HAP-1 (cell line): ENCODE measurements at regions not wholly inside any gene's neighbourhood (a gene's known extent, or its start where the extent isn't known, plus 50 kb on each side); places are given as distances from the start of the nearest gene placed in this dataset.
"Not testable (repeated sequence)": the region's sequence is repeated elsewhere in the genome, so short reads cannot be mapped to it uniquely, and the experiment has no call there.

ENCODE experiments used
- DNase-seq, 2 experiments: peaks; one replicate each; pipeline ENCODE4 v3.0.0-alpha.2; 2016 to 2020; ENCODE audit warnings: low spot score in 2 of 2
- H3K27me3 ChIP-seq: fragments of 250-450 bp; sonication (Bioruptor Pico); 2 replicates; pipeline ENCODE4 v1.5.1; 2020; ENCODE audit warnings: low read depth, mild to moderate bottlenecking, moderate library complexity
- H3K36me3 ChIP-seq: fragments of 250-450 bp; sonication (Bioruptor Pico); replicated peaks from 2 replicates; pipeline ENCODE4 v1.5.1; 2020; ENCODE audit warnings: mild to moderate bottlenecking
- H3K4me1 ChIP-seq: fragments of 250-450 bp; sonication (Bioruptor Pico); 2 replicates; pipeline ENCODE4 v1.5.1; 2020; ENCODE audit warnings: mild to moderate bottlenecking
- H3K4me3 ChIP-seq: fragments of 250-450 bp; sonication (Bioruptor Pico); 2 replicates; pipeline ENCODE4 v1.5.1; 2020; ENCODE audit warnings: mild to moderate bottlenecking, moderate library complexity
- H3K9me3 ChIP-seq: fragments of 250-450 bp; sonication (Bioruptor Pico); 2 replicates; pipeline ENCODE4 v1.5.1; 2020; ENCODE audit warnings: mild to moderate bottlenecking, moderate library complexity
- in situ Hi-C: fragments of 300-500 bp; cut with MboI; formaldehyde crosslinking; loops from 3 replicates; pipeline ENCODE4 v1.14.3; 2020; ENCODE audit warnings: low sequenced_read_pairs, inconsistent platforms, mixed read lengths

DNA sequence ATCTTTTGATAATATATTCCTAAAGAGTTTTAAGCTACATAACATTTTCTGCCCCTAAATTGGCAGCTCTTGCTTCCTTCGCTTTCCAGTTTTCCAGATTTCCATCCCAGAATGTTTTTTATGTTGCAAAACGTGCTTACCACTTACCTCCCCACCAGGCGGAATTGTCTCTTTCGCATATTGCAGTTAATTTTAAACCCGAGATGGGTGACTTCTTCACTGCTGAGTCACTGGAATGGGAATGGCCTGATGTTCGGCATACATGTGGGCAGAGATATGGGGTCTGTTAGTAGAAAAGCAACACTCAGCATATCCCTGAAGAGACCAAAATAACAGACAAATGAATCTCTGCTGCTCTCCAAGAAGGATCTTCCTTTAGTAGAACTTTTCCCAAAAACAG, 491.2 kb downstream of the PREX1 start:
- H3K4me3 ChIP-seq: no peak overlapping the region
- peaks cover 4% of the 10 kb centered on the region; the same call in 1 of the 2 replicates for H3K27me3 ChIP-seq
- in situ Hi-C loops: no loop called here
- H3K36me3 ChIP-seq: no peaks in the 10 kb centered on the region
- H3K9me3 ChIP-seq: no peaks in the 10 kb centered on the region
- peaks cover 27% of the 10 kb centered on the region for H3K4me1 ChIP-seq
- no peak for DNase-seq

GRCh38 chr20:48335308-48336050, 492.3 kb downstream of the PREX1 start:
- in situ Hi-C loops: no loop called here
- peaks cover 36% of the 10 kb centered on the region for H3K4me1 ChIP-seq
- peak; percentile 67 to 81 for DNase-seq
- no peaks in the 10 kb centered on the region for H3K9me3 ChIP-seq
- no peak overlapping the region for H3K4me3 ChIP-seq
- H3K36me3 ChIP-seq: no peaks in the 10 kb centered on the region
- peaks cover 4% of the 10 kb centered on the region; the same call in 1 of the 2 replicates for H3K27me3 ChIP-seq

DNA sequence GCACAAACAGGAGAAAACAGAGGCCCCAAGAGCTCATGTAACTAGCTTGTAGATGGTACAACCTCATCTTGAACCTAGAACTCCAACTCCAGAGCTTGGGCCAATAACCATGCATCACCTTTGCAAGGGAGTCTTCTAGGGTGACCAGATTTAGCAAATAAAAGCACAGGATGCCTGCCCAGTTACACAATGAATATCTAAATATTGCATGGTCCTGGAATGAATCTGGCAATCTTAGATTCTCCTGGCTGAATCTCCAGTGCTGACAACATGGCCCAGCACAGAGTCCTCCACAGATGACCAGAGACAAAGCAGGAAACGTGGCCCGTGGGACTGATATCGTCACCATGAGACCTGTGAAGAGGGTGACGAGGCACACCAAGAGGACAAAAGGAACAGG, 494.1 kb downstream of the PREX1 start:
- Histone ChIP-seq H3K27me3 (no peaks in the 10 kb centered on the region), H3K9me3 (no peaks in the 10 kb centered on the region), H3K4me3 (no peak overlapping the region), H3K36me3 (no peaks in the 10 kb centered on the region), H3K4me1 (peaks cover 43% of the 10 kb centered on the region)
- DNase-seq: no peak
- in situ Hi-C loops: no loop called here

DNA sequence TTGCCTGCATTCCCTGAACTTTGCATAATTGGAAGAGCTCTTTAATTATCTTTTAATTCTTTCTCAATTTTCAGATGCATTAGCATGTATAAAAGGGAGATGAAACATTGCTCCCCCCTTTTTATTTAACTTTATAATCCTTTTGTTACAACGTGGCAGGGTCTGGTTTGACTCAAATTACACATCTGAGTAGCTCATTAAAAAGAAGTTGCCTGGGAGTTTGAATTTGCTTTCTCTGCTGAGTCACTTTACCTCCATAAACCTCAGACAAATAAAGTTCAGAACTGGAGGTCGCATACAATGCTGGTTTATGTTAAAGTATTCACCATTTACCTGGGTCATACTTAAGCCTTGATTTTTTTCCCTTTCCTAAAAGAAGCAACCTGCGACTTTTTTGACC, 495.2 kb downstream of the PREX1 start:
- Histone ChIP-seq H3K9me3 (no peaks in the 10 kb centered on the region), H3K4me3 (no peak overlapping the region), H3K4me1 (peaks cover 43% of the 10 kb centered on the region), H3K36me3 (no peaks in the 10 kb centered on the region), H3K27me3 (no peaks in the 10 kb centered on the region)
- peak in 1 of 2 experiments; percentile 86 for DNase-seq
- in situ Hi-C loops: no loop called here

GRCh38 chr20:48331518-48332286, 496.1 kb downstream of the PREX1 start:
- Histone ChIP-seq H3K4me3 (no peak overlapping the region), H3K36me3 (no peaks in the 10 kb centered on the region), H3K9me3 (no peaks in the 10 kb centered on the region), H3K27me3 (no peaks in the 10 kb centered on the region), H3K4me1 (peaks cover 43% of the 10 kb centered on the region)
- peak in 1 of 2 experiments; percentile 33 for DNase-seq
- in situ Hi-C loops: no loop called here

DNA sequence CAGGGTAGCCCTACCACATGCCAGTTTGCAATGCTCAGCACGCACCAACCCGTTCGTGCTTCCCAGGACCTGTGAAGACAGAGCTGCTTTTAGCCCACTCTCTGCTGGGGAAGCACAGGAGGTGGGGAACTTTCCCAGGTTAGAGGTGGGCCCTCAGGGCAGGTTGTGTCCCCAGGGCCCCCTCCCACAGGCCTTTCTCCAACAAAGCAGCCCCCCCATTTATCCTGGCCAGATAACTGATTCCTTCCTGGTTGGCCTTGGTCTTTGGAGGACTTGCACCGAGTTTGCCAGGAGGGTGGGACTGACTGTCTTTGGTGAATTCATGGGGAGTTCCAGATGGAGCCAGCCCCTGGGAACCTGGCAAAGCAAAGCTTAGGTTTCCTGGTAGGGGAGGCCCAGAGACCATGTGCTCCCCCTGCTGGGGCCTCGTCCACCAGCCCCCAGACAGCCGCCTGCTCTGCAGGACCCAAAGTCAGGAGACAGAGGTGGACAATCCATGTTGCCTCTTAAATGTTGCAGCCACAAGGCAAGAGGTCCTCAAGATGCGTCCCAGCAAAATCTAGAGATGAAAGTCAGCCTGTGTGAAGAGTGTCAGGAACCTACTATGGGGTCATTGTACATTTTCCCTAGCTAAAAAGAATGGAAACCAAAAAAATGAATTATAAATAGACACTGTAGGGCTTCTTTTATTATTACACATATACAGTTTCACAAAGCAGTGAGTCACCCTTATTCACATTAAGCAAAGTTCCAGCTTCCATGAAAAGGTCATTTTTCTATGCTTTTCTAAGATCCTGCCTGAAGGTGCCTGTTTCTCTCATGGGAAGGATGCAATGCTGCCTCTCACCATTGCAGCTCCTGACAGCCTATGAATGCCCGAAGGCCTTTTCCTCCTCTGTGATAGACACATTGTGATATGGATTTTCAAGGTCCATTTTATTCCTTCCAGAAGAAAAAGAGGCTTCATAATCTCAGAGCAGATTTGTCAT, 497.8 kb downstream of the PREX1 start:
- Histone ChIP-seq H3K4me3 (no peak overlapping the region), H3K36me3 (no peaks in the 10 kb centered on the region), H3K27me3 (no peaks in the 10 kb centered on the region), H3K9me3 (no peaks in the 10 kb centered on the region), H3K4me1 (peaks cover 38% of the 10 kb centered on the region)
- DNase-seq: peak; percentile 13 to 65
- in situ Hi-C loops: no loop called here

DNA sequence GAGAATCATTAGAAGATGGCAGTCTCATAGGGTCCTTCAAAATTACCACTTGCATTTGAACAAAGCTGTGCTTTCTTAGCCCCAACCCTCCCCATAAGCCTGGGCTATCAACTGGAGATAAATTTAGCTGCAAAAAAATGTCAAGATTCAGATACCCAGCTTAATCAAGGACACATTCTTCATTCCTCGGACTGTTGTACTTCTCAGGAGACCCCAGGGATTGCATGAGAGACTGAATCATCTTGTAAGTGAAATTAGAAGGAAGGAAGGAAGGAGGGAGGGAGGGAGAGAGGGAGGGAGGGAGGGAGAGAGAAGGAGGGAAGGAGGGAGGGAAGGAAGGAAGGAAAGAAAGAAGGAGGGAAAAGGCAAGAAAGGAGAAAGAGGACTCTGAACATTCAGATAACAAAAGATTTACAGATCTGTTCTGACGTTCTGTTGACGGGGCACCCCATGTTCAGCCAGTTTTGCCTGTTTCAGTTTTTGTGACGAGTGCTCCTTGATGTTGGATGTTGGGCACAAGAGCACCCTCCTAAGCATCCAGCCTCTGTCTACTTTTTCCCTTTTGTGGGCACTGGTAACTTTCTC, 498.7 kb downstream of the PREX1 start:
- Histone ChIP-seq H3K9me3 (no peaks in the 10 kb centered on the region), H3K36me3 (no peaks in the 10 kb centered on the region), H3K4me1 (peaks cover 34% of the 10 kb centered on the region), H3K27me3 (no peaks in the 10 kb centered on the region), H3K4me3 (no peak overlapping the region)
- no peak for DNase-seq
- in situ Hi-C loops: no loop called here

DNA sequence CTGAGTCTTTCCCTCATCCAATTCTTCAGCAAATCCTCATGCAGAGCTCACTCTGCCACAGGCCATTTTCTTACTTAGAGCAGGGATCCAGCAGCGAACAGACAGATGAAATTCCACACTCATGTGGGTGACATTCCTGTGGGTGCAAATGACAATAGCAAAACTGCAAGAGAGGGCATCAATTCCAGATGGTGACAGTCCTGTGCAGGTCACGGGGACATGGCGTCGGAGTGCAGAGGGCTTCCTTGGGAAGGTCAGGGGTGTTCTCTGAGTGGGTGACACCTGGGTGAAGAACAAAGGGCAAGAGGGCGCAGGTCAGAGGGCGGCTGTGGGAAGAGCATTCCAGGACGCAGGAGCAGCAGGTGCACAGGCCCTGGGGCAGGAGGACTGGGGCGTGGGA, 500.0 kb downstream of the PREX1 start:
- DNase-seq, H3K9me3 ChIP-seq, H3K4me3 ChIP-seq, in situ Hi-C loops, H3K27me3 ChIP-seq, H3K36me3 ChIP-seq: not testable (repeated sequence)
- H3K4me1 ChIP-seq: peaks cover 29% of the 10 kb centered on the region

- H3K4me3 ChIP-seq: no peak overlapping the region
- in situ Hi-C loops: no loop called here
- H3K9me3 ChIP-seq: no peaks in the 10 kb centered on the region
- DNase-seq: no peak
- no peaks in the 10 kb centered on the region for H3K36me3 ChIP-seq
- peaks cover 19% of the 10 kb centered on the region for H3K4me1 ChIP-seq
- H3K27me3 ChIP-seq: no peaks in the 10 kb centered on the region
Measured at GRCh38 chr20:48326868-48327267, 500.9 kb downstream of the PREX1 start.

DNA sequence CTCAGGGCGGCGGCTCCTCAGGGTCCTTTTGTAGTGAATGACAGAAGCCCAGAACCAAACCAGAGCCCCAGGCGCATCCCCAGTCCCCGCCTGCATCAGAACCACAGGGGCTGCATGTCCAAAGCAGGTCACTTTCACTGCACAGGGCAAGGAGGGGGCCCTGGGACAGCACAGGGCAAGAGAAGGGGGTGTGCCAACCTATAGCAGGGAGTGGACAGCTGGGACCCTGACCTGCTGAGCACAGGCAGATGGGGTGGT, 501.4 kb downstream of the PREX1 start:
- no peaks in the 10 kb centered on the region for H3K27me3 ChIP-seq
- H3K9me3 ChIP-seq: no peaks in the 10 kb centered on the region
- H3K4me1 ChIP-seq: peaks cover 14% of the 10 kb centered on the region
- no peak for DNase-seq
- no peaks in the 10 kb centered on the region for H3K36me3 ChIP-seq
- in situ Hi-C loops: no loop called here
- H3K4me3 ChIP-seq: no peak overlapping the region

GRCh38 chr20:48325656-48326433, 502.0 kb downstream of the PREX1 start:
- no peak for DNase-seq
- Histone ChIP-seq H3K27me3 (no peaks in the 10 kb centered on the region), H3K36me3 (no peaks in the 10 kb centered on the region), H3K4me3 (no peak overlapping the region), H3K9me3 (no peaks in the 10 kb centered on the region), H3K4me1 (peaks cover 9% of the 10 kb centered on the region)
- in situ Hi-C loops: no loop called here

GRCh38 chr20:48324744-48325143, 503.1 kb downstream of the PREX1 start:
- no peak for DNase-seq
- no peaks in the 10 kb centered on the region for H3K4me1 ChIP-seq
- no peaks in the 10 kb centered on the region for H3K9me3 ChIP-seq
- in situ Hi-C loops: no loop called here
- H3K36me3 ChIP-seq: no peaks in the 10 kb centered on the region
- H3K27me3 ChIP-seq: no peaks in the 10 kb centered on the region
- no peak overlapping the region for H3K4me3 ChIP-seq

- Histone ChIP-seq H3K9me3 (no peaks in the 10 kb centered on the region), H3K36me3 (no peaks in the 10 kb centered on the region), H3K4me3 (no peak overlapping the region), H3K27me3 (no peaks in the 10 kb centered on the region), H3K4me1 (no peaks in the 10 kb centered on the region)
- DNase-seq: no peak
- in situ Hi-C loops: no loop called here
Measured at GRCh38 chr20:48321271-48321670, 506.5 kb downstream of the PREX1 start.
